ENCODE measurements at regions not wholly inside any gene's neighbourhood (a gene's known extent, or its start where the extent isn't known, plus 50 kb on each side); places are given as distances from the start of the nearest gene placed in this dataset.

GRCh38 chr16:85348065-85348840 lies 236.0 kb upstream of the CIBAR2 start:
- TF ChIP-seq TAF1 (IDR thresholded peaks at IDR 0.05; ENCODE audit: low read depth) (no peak), RAD21 (conservative IDR thresholded peaks at IDR 0.05) (no peak), EP300 (conservative IDR thresholded peaks at IDR 0.05; ENCODE audit: poor library complexity, severe bottlenecking) (peak; percentile 22), SMC3 (conservative IDR thresholded peaks at IDR 0.05; ENCODE audit: poor library complexity) (no peak), CTCF (IDR thresholded peaks at IDR 0.05; ENCODE audit: poor library complexity, severe bottlenecking) (no peak), MXI1 (conservative IDR thresholded peaks at IDR 0.05; ENCODE audit: poor library complexity, severe bottlenecking) (no peak)
- Histone ChIP-seq H3K9me3 (ENCODE audit: low read length) (no peaks in the 10 kb centered on the region), H4K20me1 (ENCODE audit: insufficient read depth) (no peaks in the 10 kb centered on the region), H3K79me2 (replicated peaks; ENCODE audit: insufficient read depth, low read length) (no peaks in the 10 kb centered on the region), H3K4me3 (ENCODE audit: low read length) (no peak overlapping the region), H2AFZ (ENCODE audit: low read depth, low read length) (no peak overlapping the region), H3K27me3 (ENCODE audit: insufficient read depth, low read depth, low read length) (no peaks in the 10 kb centered on the region), H3K36me3 (ENCODE audit: insufficient read depth, low read length) (no peaks in the 10 kb centered on the region), H3K4me2 (ENCODE audit: low read length) (no peak overlapping the region), H3K27ac (ENCODE audit: low read length) (no peak overlapping the region), H3F3A (ENCODE audit: insufficient read depth, low read length, poor library complexity, severe bottlenecking) (no peaks in the 10 kb centered on the region), H3K9ac (ENCODE audit: low read length) (peak overlapping the region; percentile 41), H3K9me2 (ENCODE audit: insufficient read depth, low read length) (no peaks in the 10 kb centered on the region)

DNA sequence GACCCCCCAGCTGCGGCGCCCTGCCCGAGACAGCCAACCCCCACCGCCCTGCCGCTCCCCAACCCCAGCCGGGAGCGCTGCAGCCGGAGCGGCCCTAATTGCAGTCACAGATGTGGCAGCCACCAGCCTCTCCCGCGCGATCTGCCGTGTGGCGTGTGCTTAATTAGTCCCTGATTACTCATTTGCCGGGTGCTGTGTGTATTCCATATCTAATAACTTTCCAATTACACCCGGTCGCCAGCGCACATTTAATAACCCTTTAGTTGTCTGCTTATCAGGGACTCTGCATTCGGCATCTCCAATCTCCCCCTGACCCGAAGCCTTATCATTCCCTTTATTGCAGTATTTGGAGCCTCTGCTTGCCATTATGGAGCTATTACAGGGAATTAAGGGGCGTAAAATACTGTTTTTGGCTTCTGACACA lies 236.7 kb upstream of the CIBAR2 start:
- Histone ChIP-seq H3K9me2 (ENCODE audit: insufficient read depth, low read length) (no peaks in the 10 kb centered on the region), H3K4me2 (ENCODE audit: low read length) (no peak overlapping the region), H3K9ac (ENCODE audit: low read length) (peak overlapping the region; percentile 41), H3K79me2 (replicated peaks; ENCODE audit: insufficient read depth, low read length) (no peaks in the 10 kb centered on the region), H3F3A (ENCODE audit: insufficient read depth, low read length, poor library complexity, severe bottlenecking) (no peaks in the 10 kb centered on the region), H3K27ac (ENCODE audit: low read length) (no peak overlapping the region), H3K27me3 (ENCODE audit: insufficient read depth, low read depth, low read length) (no peaks in the 10 kb centered on the region), H3K4me3 (ENCODE audit: low read length) (no peak overlapping the region), H4K20me1 (ENCODE audit: insufficient read depth) (no peaks in the 10 kb centered on the region), H3K9me3 (ENCODE audit: low read length) (no peaks in the 10 kb centered on the region), H3K36me3 (ENCODE audit: insufficient read depth, low read length) (no peaks in the 10 kb centered on the region), H2AFZ (ENCODE audit: low read depth, low read length) (no peak overlapping the region)
- TF ChIP-seq REST (IDR thresholded peaks at IDR 0.05; ENCODE audit: borderline replicate concordance) (no peak), RAD21 (conservative IDR thresholded peaks at IDR 0.05) (no peak), EZH2 (IDR thresholded peaks at IDR 0.05; ENCODE audit: borderline replicate concordance, insufficient read depth, low read length, poor library complexity, severe bottlenecking) (no peak), POLR2AphosphoS5 (IDR thresholded peaks at IDR 0.05) (no peak), SMC3 (conservative IDR thresholded peaks at IDR 0.05; ENCODE audit: poor library complexity) (no peak), MXI1 (conservative IDR thresholded peaks at IDR 0.05; ENCODE audit: poor library complexity, severe bottlenecking) (no peak), CTCF (IDR thresholded peaks at IDR 0.05; ENCODE audit: poor library complexity, severe bottlenecking) (no peak), TAF1 (IDR thresholded peaks at IDR 0.05; ENCODE audit: low read depth) (no peak), EP300 (conservative IDR thresholded peaks at IDR 0.05; ENCODE audit: poor library complexity, severe bottlenecking) (no peak)
